A549 (cell line): ENCODE measurements at regions not wholly inside any gene's neighbourhood (a gene's known extent, or its start where the extent isn't known, plus 50 kb on each side); places are given as distances from the start of the nearest gene placed in this dataset.

Experiments
- ATAC-seq, 2 experiments: fragments of 200-7000 bp in 1 of 2; fragments of >200 bp in 1 of 2; cut with Nextera tagmentation in 1 of 2; cut with Tn5 transposase in 1 of 2; 3 replicates each; pipeline versions ENCODE4 v1.8.0 to v1.9.1; 2018 to 2020; ENCODE audit warnings: mild to moderate bottlenecking in 1 of 2, moderate library complexity in 1 of 2
- CTCF ChIA-PET: fragments of 300-600 bp; sonication (Branson Sonifier 250); formaldehyde crosslinking; extraction: SDS; loops from one replicate; lab custom pipeline; 2021; ENCODE audit warnings: antibody characterized with exemption, inconsistent platforms; lab: Yijun Ruan, JAX
- POLR2A ChIA-PET: fragments of 350-600 bp; formaldehyde crosslinking; extraction: SDS; loops from one replicate; lab custom pipeline; 2021; ENCODE audit warnings: antibody characterized with exemption, inconsistent platforms; lab: Yijun Ruan, JAX
- DNase-seq, 2 experiments: peaks; one replicate each; pipeline versions ENCODE4 v3.0.0 to v3.0.0-alpha.2; 2011 to 2016; ENCODE audit warnings: low read depth in 1 of 2, low spot score in 1 of 2
- FAIRE-seq: peaks from 2 replicates; lab custom pipeline; 2011; peaks lifted over from hg19 to GRCh38; lab: Jason Lieb, UNC
- H3K27ac ChIP-seq, 2 experiments: fragments of >200 bp; sonication (Bioruptor Twin); formaldehyde crosslinking; 3 replicates each; pipeline ENCODE4 v1.5.1; 2016 to 2017
- H3K4me1 ChIP-seq: fragments of >200 bp; sonication (Bioruptor Twin); formaldehyde crosslinking; 3 replicates; pipeline ENCODE4 v1.6.1; 2016
- H3K4me2 ChIP-seq: fragments of >200 bp; sonication (Bioruptor Twin); formaldehyde crosslinking; 3 replicates; pipeline ENCODE4 v1.6.1; 2016
- H3K4me3 ChIP-seq: fragments of >200 bp; sonication (Bioruptor Twin); formaldehyde crosslinking; 3 replicates; pipeline ENCODE4 v1.5.1; 2016
- H3K9me3 ChIP-seq: fragments of >200 bp; sonication (Bioruptor Twin); formaldehyde crosslinking; 3 replicates; pipeline ENCODE4 v1.6.1; 2016
- BHLHE40 ChIP-seq: IDR thresholded peaks from 2 replicates; pipeline ENCODE4 v1.6.1; 2012; ENCODE audit warnings: low read depth, low read length, inconsistent platforms
- CBX8 ChIP-seq: fragments of 200-600 bp; sonication (generic); IDR thresholded peaks from 2 replicates; pipeline ENCODE4 v1.6.1; 2016
- CEBPB ChIP-seq, 2 experiments: fragments of >200 bp in 1 of 2; sonication (Bioruptor Twin) in 1 of 2; formaldehyde crosslinking in 1 of 2; IDR thresholded peaks; 2 replicates each; pipeline ENCODE4 v1.6.1; 2012 to 2016
- CHD4 ChIP-seq: fragments of 200-600 bp; sonication (generic); IDR thresholded peaks from 2 replicates; pipeline ENCODE4 v1.6.1; 2016; ENCODE audit warnings: antibody characterized with exemption, mild to moderate bottlenecking, borderline replicate concordance
- CTCF ChIP-seq: fragments of >200 bp; sonication (Bioruptor Twin); formaldehyde crosslinking; IDR thresholded peaks from 3 replicates; pipeline ENCODE4 v1.5.1; 2016
- E2F6 ChIP-seq: IDR thresholded peaks from 2 replicates; pipeline ENCODE4 v1.6.1; 2012; ENCODE audit warnings: low read depth, borderline replicate concordance
- EHMT2 ChIP-seq: fragments of 200-600 bp; sonication (generic); IDR thresholded peaks from 2 replicates; pipeline ENCODE4 v1.6.1; 2016; ENCODE audit warnings: antibody characterized with exemption, low read depth, mild to moderate bottlenecking, moderate library complexity
- ESRRA ChIP-seq: fragments of 150-350 bp; IDR thresholded peaks from 2 replicates; pipeline ENCODE4 v1.6.1; 2014; ENCODE audit warnings: mild to moderate bottlenecking, low read length, borderline replicate concordance
- FOXS1 ChIP-seq: fragments of 250-450 bp; sonication (Bioruptor Pico); IDR thresholded peaks from 2 replicates; pipeline ENCODE4 v1.5.0; 2020; ENCODE audit warnings: mild to moderate bottlenecking, moderate library complexity
- GATA3 ChIP-seq: IDR thresholded peaks from 2 replicates; pipeline ENCODE4 v1.6.1; 2012; ENCODE audit warnings: borderline replicate concordance
- HOXA7 ChIP-seq: fragments of 250-450 bp; sonication (Bioruptor Pico); IDR thresholded peaks from 2 replicates; pipeline ENCODE4 v1.5.0; 2020; ENCODE audit warnings: mild to moderate bottlenecking, moderate library complexity
- HOXB13 ChIP-seq: fragments of 250-450 bp; sonication (Bioruptor Pico); IDR thresholded peaks from 2 replicates; pipeline ENCODE4 v1.5.0; 2020; ENCODE audit warnings: low read depth, mild to moderate bottlenecking, moderate library complexity
- JUNB ChIP-seq: fragments of >200 bp; sonication (Bioruptor Twin); formaldehyde crosslinking; IDR thresholded peaks from 2 replicates; pipeline ENCODE4 v1.6.1; 2016
- KDM1A ChIP-seq: fragments of 200-600 bp; sonication (generic); IDR thresholded peaks from 2 replicates; pipeline ENCODE4 v1.6.1; 2016; ENCODE audit warnings: low read depth, mild to moderate bottlenecking
- KDM5A ChIP-seq: fragments of 200-600 bp; sonication (generic); IDR thresholded peaks from 2 replicates; pipeline ENCODE4 v1.6.1; 2016; ENCODE audit warnings: antibody characterized with exemption, mild to moderate bottlenecking
- MYC ChIP-seq: IDR thresholded peaks from 2 replicates; pipeline ENCODE4 v1.6.1; 2012; ENCODE audit warnings: mild to moderate bottlenecking, inconsistent platforms, low read length, improper control_type of control experiment, borderline replicate concordance
- NPAS2 ChIP-seq: fragments of 250-450 bp; sonication (Bioruptor Pico); IDR thresholded peaks from 2 replicates; pipeline ENCODE4 v1.8.0; 2022; ENCODE audit warnings: mild to moderate bottlenecking, moderate library complexity, borderline replicate concordance
- NR3C1 ChIP-seq: fragments of >200 bp; sonication (Bioruptor Twin); formaldehyde crosslinking; IDR thresholded peaks from 3 replicates; pipeline ENCODE4 v1.6.1; 2017
- PHF8 ChIP-seq: fragments of 200-600 bp; sonication (generic); IDR thresholded peaks from 2 replicates; pipeline ENCODE4 v1.6.1; 2016; ENCODE audit warnings: low read depth, mild to moderate bottlenecking, antibody characterized with exemption, moderate library complexity, borderline replicate concordance
- POLR2A ChIP-seq: IDR thresholded peaks from 2 replicates; pipeline ENCODE4 v1.6.1; 2012; ENCODE audit warnings: mild to moderate bottlenecking, low read length
- RAD21 ChIP-seq, 2 experiments: fragments of >200 bp in 1 of 2; sonication (Bioruptor Twin) in 1 of 2; formaldehyde crosslinking in 1 of 2; IDR thresholded peaks in 1 of 2; conservative IDR thresholded peaks in 1 of 2; 2 replicates in 1 of 2; 3 replicates in 1 of 2; pipeline ENCODE4 v1.6.1; 2012 to 2018; ENCODE audit warnings: inconsistent platforms in 1 of 2
- RCOR1 ChIP-seq: fragments of 150-350 bp; IDR thresholded peaks from 2 replicates; pipeline ENCODE4 v1.6.1; 2014; ENCODE audit warnings: antibody characterized with exemption, low read length, low read depth
- REST ChIP-seq: fragments of 200-600 bp; sonication (generic); IDR thresholded peaks from 2 replicates; pipeline ENCODE4 v1.6.1; 2016; ENCODE audit warnings: antibody characterized with exemption, mild to moderate bottlenecking, moderate library complexity
- RFX5 ChIP-seq: fragments of 450-650 bp; IDR thresholded peaks from 2 replicates; pipeline ENCODE4 v1.7.1; 2014; ENCODE audit warnings: antibody characterized with exemption, mild to moderate bottlenecking, moderate library complexity
- USF2 ChIP-seq: fragments of 450-650 bp; IDR thresholded peaks from 2 replicates; pipeline ENCODE4 v1.6.1; 2014; ENCODE audit warnings: antibody characterized with exemption
- ZC3H11A ChIP-seq: fragments of 450-650 bp; IDR thresholded peaks from 2 replicates; pipeline ENCODE4 v1.6.1; 2014; ENCODE audit warnings: antibody characterized with exemption, mild to moderate bottlenecking
- ZFP36 ChIP-seq: fragments of 450-650 bp; IDR thresholded peaks from 2 replicates; pipeline ENCODE4 v1.6.1; 2014; ENCODE audit warnings: borderline replicate concordance; ENCODE audit not compliant: partially characterized antibody
- ZNF302 ChIP-seq: fragments of 250-450 bp; sonication (Bioruptor Pico); IDR thresholded peaks from 2 replicates; pipeline ENCODE4 v1.9.0; 2021; ENCODE audit warnings: inconsistent platforms, mild to moderate bottlenecking, moderate library complexity
- ZSCAN20 ChIP-seq: fragments of 250-450 bp; sonication (Bioruptor Pico); IDR thresholded peaks from 2 replicates; pipeline ENCODE4 v1.8.0; 2022; ENCODE audit warnings: mild to moderate bottlenecking, moderate library complexity
- WGBS: methylation state at CpG from one replicate; pipeline ENCODE4 v1.1.6; 2017; ENCODE audit errors: missing lambda C conversion rate; 5-methylcytosine and 5-hydroxymethylcytosine counted together
- TF ChIP-seq, protein P1 (sequence below): IDR thresholded peaks from 2 replicates; pipeline ENCODE4 v1.6.1; 2012

DNA sequence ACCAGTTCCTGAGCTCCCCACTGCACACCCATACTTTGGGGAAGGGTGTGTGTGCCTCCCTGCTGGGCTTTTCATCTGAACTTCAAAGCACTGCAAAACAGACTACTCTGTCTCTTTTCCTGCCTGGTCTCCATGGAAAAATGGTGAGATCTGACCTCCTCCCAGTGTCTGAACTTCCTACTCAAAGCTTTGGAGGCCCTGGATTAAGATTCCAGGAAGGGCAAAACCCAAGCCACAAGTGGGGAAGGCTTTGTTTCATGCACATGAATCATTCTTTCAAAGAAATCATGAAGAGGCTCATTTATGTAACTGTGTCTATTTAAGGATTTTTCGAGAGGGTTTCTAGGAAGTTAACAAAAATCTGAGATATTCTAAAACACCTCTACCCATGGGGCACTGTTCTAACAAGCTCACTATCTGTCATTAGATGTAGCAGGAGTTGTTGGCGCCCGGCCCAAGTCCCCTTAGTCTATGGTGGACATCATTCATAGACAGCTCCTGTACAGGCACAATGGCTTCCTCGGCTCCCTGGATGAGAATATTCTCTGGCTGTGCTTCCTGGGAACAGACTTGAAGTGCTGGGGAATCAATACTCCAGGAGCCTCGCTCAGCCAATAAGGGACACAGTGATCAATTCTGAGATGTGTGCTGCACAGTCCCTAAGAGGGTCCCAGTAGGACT lies 224.0 kb downstream of the KTN1 start:
- peaks cover 10% of the 10 kb centered on the region; the same call in 1 of the 3 replicates for H3K9me3 ChIP-seq
- DNase-seq (no peak), FAIRE-seq (no peak), ATAC-seq (no peak)
- no peak overlapping the region for H3K4me3 ChIP-seq
- peak overlapping the region; percentile 47; the same call in 1 of the 3 replicates for H3K4me2 ChIP-seq
- ChIA-PET CTCF (interaction anchor here (0.8 to 1.5 kb wide), 3 partner anchors 54 to 536 kb away, joined by 3 read pairs; no protein-coding TSS in a partner anchor), POLR2A (no interaction called here)
- 87% methylated on average over 5 of the region's 5 CpGs for WGBS
- peak overlapping the region; percentile 61 to 68; a peak in 5 of 6 replicates for H3K27ac ChIP-seq
- TF ChIP-seq ZC3H11A = no peak
- TF ChIP-seq ZFP36 = no peak
- TF ChIP-seq HOXA7 (CRISPR knock-in tag) = no peak
- TF ChIP-seq GATA3 = no peak
- no peak for TF ChIP-seq CHD4
- TF ChIP-seq BHLHE40 = no peak
- TF ChIP-seq FOXS1 (CRISPR knock-in tag) = no peak
- no peak for TF ChIP-seq RFX5
- TF ChIP-seq CTCF = no peak
- TF ChIP-seq REST = no peak
- no peak for TF ChIP-seq RCOR1
- no peak for TF ChIP-seq POLR2A
- no peak for TF ChIP-seq E2F6
- no peak for TF ChIP-seq NR3C1
- no peak for TF ChIP-seq HOXB13 (CRISPR knock-in tag)
- peaks cover 37% of the 10 kb centered on the region for H3K4me1 ChIP-seq

DNA sequence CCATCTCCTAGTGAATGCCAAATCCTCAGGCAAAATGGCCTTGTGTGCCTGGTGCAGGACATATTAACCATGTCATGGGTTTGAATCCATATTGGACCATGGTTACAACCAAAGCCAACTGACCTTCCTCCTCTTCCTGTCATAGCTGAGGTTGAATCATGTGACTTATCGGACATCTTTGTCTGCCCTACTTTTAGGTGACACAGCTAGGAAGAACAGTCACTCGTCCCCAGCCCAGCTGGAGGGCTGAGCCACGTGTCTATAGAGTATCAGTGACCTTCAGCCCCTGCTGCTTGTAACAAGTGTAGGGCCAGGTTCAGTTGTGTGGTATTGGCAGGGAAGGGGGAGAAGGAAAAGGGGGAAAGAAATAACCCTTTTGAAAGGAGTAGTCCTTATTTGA lies 225.2 kb downstream of the KTN1 start:
- Histone ChIP-seq H3K4me2 (no peak overlapping the region), H3K9me3 (peaks cover 10% of the 10 kb centered on the region; the same call in 1 of the 3 replicates), H3K4me3 (no peak overlapping the region), H3K27ac (peak overlapping the region in 1 of 2 experiments; percentile 5; a peak in 1 of 6 replicates), H3K4me1 (peaks cover 37% of the 10 kb centered on the region)
- ChIA-PET CTCF (interaction anchor here (1.6 kb wide), 1 partner anchor 132 kb away, joined by 3 read pairs; no protein-coding TSS in a partner anchor), POLR2A (no interaction called here)
- 83% methylated on average over 3 of the region's 3 CpGs for WGBS
- FAIRE-seq (no peak), ATAC-seq (no peak), DNase-seq (no peak)
- TF ChIP-seq KDM1A (no peak), HOXB13 (CRISPR knock-in tag) (no peak), RAD21 (conservative IDR thresholded peaks at IDR 0.05 in 1 of 2, IDR thresholded peaks at IDR 0.05 in 1 of 2) (no peak), EHMT2 (no peak), NPAS2 (CRISPR knock-in tag) (no peak), CBX8 (no peak), USF2 (no peak), PHF8 (no peak), ZSCAN20 (no peak), JUNB (no peak), ZNF302 (CRISPR knock-in tag) (no peak), KDM5A (no peak), CEBPB (IDR thresholded peaks at IDR 0.05) (no peak), ESRRA (no peak), MYC (no peak)
- TF ChIP-seq, protein P1, sequence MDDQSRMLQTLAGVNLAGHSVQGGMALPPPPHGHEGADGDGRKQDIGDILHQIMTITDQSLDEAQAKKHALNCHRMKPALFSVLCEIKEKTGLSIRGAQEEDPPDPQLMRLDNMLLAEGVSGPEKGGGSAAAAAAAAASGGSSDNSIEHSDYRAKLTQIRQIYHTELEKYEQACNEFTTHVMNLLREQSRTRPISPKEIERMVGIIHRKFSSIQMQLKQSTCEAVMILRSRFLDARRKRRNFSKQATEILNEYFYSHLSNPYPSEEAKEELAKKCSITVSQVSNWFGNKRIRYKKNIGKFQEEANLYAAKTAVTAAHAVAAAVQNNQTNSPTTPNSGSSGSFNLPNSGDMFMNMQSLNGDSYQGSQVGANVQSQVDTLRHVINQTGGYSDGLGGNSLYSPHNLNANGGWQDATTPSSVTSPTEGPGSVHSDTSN = no peak
